Calu3 (cell line): ENCODE measurements at regions not wholly inside any gene's neighbourhood (a gene's known extent, or its start where the extent isn't known, plus 50 kb on each side); places are given as distances from the start of the nearest gene placed in this dataset.

ENCODE experiments used
- BruUV-seq: library from RNA; stranded (reverse); fragments of 400-500 nt; replicated peaks from 2 replicates; lab custom pipeline; 2021; lab: Mats Ljungman, UMichigan
- CTCF ChIA-PET: fragments of 300-600 bp; sonication (Branson Sonifier 250); formaldehyde crosslinking; loops from one replicate; lab custom pipeline; 2022; ENCODE audit warnings: antibody characterized with exemption; lab: Charles Lee
- DNase-seq: peaks from one replicate; pipeline ENCODE4 v3.0.0; 2022
- H3K27ac Mint-ChIP-seq: one replicate; pipeline ENCODE4 v1.8.0; 2022; ENCODE audit warnings: mixed read lengths; ENCODE audit not compliant: unreplicated experiment
- H3K27me3 Mint-ChIP-seq: one replicate; pipeline ENCODE4 v1.8.0; 2022; ENCODE audit warnings: mixed read lengths; ENCODE audit not compliant: unreplicated experiment
- H3K36me3 Mint-ChIP-seq: one replicate; pipeline ENCODE4 v1.8.0; 2022; ENCODE audit warnings: mild to moderate bottlenecking, moderate library complexity, mixed read lengths; ENCODE audit not compliant: insufficient read depth, unreplicated experiment
- H3K4me1 Mint-ChIP-seq: one replicate; pipeline ENCODE4 v1.8.0; 2022; ENCODE audit warnings: mild to moderate bottlenecking, low read depth, mixed read lengths; ENCODE audit not compliant: unreplicated experiment
- H3K4me3 Mint-ChIP-seq: one replicate; pipeline ENCODE4 v1.8.0; 2022; ENCODE audit warnings: mild to moderate bottlenecking, low read depth, moderate library complexity, mixed read lengths; ENCODE audit not compliant: unreplicated experiment
- H3K9me3 Mint-ChIP-seq: one replicate; pipeline ENCODE4 v1.8.0; 2022; ENCODE audit warnings: low read depth, mixed read lengths; ENCODE audit not compliant: unreplicated experiment
- intact Hi-C: fragments of 100-400 bp; cut with micrococcal nuclease; formaldehyde crosslinking; loops from one replicate; pipeline ENCODE4 v1.10.0; 2022; ENCODE audit not compliant: unreplicated experiment
- TF ChIP-seq, protein P1 (sequence below): fragments of 200-600 bp; IDR thresholded peaks from one replicate; pipeline ENCODE4 v1.8.0; 2022; ENCODE audit warnings: antibody characterized with exemption; ENCODE audit not compliant: unreplicated experiment

DNA sequence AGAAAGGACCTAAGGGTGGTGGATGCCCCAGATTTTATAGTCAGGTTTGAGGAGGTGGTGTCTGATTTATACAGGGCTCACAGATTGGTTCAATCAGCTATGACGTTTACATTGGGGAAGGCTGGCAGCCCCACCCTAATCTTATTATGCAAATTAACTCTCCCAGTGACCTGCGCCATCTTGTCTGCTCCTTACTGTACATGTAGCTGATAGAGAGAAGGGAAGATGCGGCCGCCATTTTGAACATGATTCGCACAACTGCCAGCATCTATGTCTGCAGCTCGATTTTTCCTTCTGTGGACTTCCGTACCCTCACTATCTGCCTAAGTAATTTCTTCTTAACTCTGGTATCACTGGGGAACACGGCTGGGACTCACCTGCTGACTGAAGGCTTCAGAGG lies 619.0 kb upstream of the DPP6 start:
- Mint-ChIP-seq H3K4me1 (no peaks in the 10 kb centered on the region), H3K4me3 (no peak overlapping the region), H3K27me3 (no peaks in the 10 kb centered on the region), H3K9me3 (peaks cover 20% of the 10 kb centered on the region), H3K36me3 (no peaks in the 10 kb centered on the region), H3K27ac (no peak overlapping the region)
- DNase-seq = no peak
- intact Hi-C loops = no loop called here
- CTCF ChIA-PET = no interaction called here
- no TSS peak for BruUV-seq
- TF ChIP-seq, protein P1, sequence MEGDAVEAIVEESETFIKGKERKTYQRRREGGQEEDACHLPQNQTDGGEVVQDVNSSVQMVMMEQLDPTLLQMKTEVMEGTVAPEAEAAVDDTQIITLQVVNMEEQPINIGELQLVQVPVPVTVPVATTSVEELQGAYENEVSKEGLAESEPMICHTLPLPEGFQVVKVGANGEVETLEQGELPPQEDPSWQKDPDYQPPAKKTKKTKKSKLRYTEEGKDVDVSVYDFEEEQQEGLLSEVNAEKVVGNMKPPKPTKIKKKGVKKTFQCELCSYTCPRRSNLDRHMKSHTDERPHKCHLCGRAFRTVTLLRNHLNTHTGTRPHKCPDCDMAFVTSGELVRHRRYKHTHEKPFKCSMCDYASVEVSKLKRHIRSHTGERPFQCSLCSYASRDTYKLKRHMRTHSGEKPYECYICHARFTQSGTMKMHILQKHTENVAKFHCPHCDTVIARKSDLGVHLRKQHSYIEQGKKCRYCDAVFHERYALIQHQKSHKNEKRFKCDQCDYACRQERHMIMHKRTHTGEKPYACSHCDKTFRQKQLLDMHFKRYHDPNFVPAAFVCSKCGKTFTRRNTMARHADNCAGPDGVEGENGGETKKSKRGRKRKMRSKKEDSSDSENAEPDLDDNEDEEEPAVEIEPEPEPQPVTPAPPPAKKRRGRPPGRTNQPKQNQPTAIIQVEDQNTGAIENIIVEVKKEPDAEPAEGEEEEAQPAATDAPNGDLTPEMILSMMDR = no peak

DNA sequence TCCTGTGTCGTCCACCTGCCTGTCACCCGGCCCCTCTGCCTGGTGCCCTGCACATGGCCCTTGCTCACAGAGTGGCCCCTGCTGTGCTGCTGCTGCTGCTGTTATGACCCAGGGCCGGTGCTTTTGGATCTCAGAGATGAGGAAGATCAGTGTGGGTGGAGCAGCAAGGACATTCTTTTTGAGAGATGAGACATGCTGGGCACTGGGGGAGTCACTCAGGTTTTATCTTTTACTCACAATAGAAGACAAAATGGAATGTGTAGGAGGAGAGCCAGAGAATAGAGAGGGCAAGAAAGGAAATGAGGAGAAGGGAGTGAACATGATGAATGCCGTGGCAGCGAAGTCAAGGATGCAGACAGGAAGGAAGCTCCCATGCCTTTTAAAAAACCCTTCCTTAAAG lies 611.5 kb upstream of the DPP6 start:
- H3K4me1 Mint-ChIP-seq = no peaks in the 10 kb centered on the region
- H3K36me3 Mint-ChIP-seq = no peaks in the 10 kb centered on the region
- CTCF ChIA-PET = no interaction called here
- DNase-seq = no peak
- H3K27me3 Mint-ChIP-seq = no peaks in the 10 kb centered on the region
- intact Hi-C loops = no loop called here
- TF ChIP-seq, protein P1 = no peak
- H3K27ac Mint-ChIP-seq = no peak overlapping the region
- H3K9me3 Mint-ChIP-seq = peaks cover 8% of the 10 kb centered on the region
- BruUV-seq = no TSS peak
- no peak overlapping the region for H3K4me3 Mint-ChIP-seq

DNA sequence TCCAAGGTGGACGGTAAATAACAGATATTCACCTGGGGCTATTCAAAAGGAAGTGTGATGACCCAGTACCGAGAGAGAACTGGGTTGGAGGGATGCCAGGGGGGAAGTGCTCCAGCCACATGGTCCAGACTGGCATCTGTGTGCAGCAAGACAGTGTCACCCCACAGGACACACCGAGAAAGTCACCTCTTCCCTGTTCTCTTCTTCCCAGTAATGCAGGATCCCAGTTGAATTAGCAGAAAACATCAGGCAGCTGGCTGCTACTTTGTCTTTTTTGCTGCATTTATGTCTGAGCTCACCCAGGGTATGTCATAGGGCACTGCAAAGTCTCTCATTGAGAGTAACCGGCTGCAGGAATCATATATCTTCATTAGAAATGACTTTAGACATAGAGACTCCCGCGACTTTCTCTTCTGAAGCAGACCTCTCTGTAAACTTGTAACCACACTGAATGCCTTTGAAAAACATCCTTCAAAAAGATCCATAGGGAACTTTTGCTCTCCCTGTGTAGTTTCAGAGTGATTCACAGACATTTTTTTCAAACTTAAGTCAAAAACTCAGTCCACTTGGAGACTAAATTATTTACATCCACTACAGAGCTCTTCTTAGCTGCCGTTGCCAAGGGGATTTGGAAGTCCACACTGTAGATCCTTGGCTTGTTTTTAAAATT lies 609.0 kb upstream of the DPP6 start:
- no peak overlapping the region for H3K27ac Mint-ChIP-seq
- no TSS peak for BruUV-seq
- CTCF ChIA-PET = no interaction called here
- H3K4me3 Mint-ChIP-seq = no peak overlapping the region
- TF ChIP-seq, protein P1 = no peak
- H3K27me3 Mint-ChIP-seq = no peaks in the 10 kb centered on the region
- H3K9me3 Mint-ChIP-seq = peaks cover 6% of the 10 kb centered on the region
- H3K36me3 Mint-ChIP-seq = no peaks in the 10 kb centered on the region
- intact Hi-C loops = no loop called here
- H3K4me1 Mint-ChIP-seq = no peaks in the 10 kb centered on the region
- no peak for DNase-seq

DNA sequence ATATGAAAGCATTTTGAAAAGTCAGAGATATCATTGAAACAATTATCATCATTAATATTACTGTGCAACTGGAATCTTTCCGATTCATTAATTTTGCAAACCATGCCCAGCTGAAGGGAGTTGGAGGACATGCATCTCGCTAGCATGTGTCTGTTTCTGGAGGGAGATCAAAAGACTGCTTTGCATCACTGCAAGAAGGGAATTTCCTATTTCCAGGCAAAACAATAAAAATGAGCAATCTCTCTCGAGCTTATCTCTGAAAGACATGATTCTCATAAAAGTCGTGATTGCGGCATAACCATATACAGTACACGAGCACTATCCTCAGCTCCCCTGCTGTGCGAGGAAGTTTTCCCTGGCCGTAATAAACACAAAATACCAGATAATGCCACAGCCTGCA lies 607.6 kb upstream of the DPP6 start:
- Mint-ChIP-seq H3K27me3 (no peaks in the 10 kb centered on the region), H3K4me3 (no peak overlapping the region), H3K27ac (no peak overlapping the region), H3K9me3 (peaks cover 9% of the 10 kb centered on the region), H3K4me1 (no peaks in the 10 kb centered on the region), H3K36me3 (no peaks in the 10 kb centered on the region)
- intact Hi-C loops = no loop called here
- no TSS peak for BruUV-seq
- DNase-seq = no peak
- TF ChIP-seq, protein P1 = no peak
- CTCF ChIA-PET = no interaction called here
